Natural killer cell treated with Interleukin-12 subunit alpha and Interleukin-12 subunit beta and Interleukin-15 and Interleukin-18, amount 100 ng/mL, for 72 hours (primary cell): ENCODE measurements at regions not wholly inside any gene's neighbourhood (a gene's known extent, or its start where the extent isn't known, plus 50 kb on each side); places are given as distances from the start of the nearest gene placed in this dataset.

Source experiments
- ATAC-seq, 2 donors: fragments of 150-1000 bp; cut with Tn5 transposase in 1 of 2; sonication (Bioruptor Pico), chemical (Tn5 transposase) in 1 of 2; 2 replicates each; pipeline ENCODE4 v1.10.0; 2021
- DNase-seq: peaks from one replicate; pipeline ENCODE4 v3.0.0; 2022; ENCODE audit warnings: low spot score
- H3K27ac Mint-ChIP-seq, 2 donors: 1 replicate in 1 of 2; 2 replicates in 1 of 2; pipeline ENCODE4 v1.8.0; 2022; ENCODE audit warnings: mixed read lengths in 2 of 2, mild to moderate bottlenecking in 1 of 2, moderate library complexity in 1 of 2
- H3K27me3 Mint-ChIP-seq, 2 donors: 1 replicate in 1 of 2; 2 replicates in 1 of 2; pipeline ENCODE4 v1.8.0; 2022; ENCODE audit warnings: mixed read lengths in 2 of 2
- H3K36me3 Mint-ChIP-seq: one replicate; pipeline ENCODE4 v1.8.0; 2022; ENCODE audit warnings: mixed read lengths
- H3K4me1 Mint-ChIP-seq, 2 donors: 1 replicate in 1 of 2; 2 replicates in 1 of 2; pipeline ENCODE4 v1.8.0; 2022; ENCODE audit warnings: low read depth in 2 of 2, mixed read lengths in 2 of 2, mild to moderate bottlenecking in 1 of 2
- H3K4me3 Mint-ChIP-seq: one replicate; pipeline ENCODE4 v1.8.0; 2022; ENCODE audit warnings: mixed read lengths
- H3K9me3 Mint-ChIP-seq: 2 replicates; pipeline ENCODE4 v1.8.0; 2022; ENCODE audit warnings: mixed read lengths

DNA sequence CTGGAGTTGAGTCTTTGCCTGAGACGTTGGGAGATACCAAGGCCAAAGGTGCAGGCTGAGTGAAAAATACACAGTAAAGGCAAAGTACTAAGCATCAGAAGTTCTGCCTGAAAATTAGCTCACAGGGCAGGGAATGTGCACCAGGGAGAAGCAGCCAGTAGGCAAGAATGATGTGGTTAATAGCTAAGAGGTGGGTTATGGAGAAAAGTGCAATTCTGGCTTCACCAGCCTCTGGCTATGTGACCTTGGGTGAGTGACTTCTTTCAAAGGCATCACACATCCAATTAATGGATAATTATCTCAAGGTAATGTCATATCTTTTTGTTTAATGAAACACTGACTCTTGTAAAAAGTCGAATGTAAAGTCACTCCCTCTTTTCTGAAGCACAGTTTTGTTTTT is 230.7 kb upstream of the FGGY start:
- Mint-ChIP-seq H3K9me3 (no peaks in the 10 kb centered on the region), H3K36me3 (no peaks in the 10 kb centered on the region), H3K27me3 (peaks cover 0 to 3% of the 10 kb centered on the region in 2 donors), H3K4me3 (no peak overlapping the region), H3K27ac (peak overlapping the region in 1 of 2 donors; percentile 86), H3K4me1 (peaks cover 43 to 44% of the 10 kb centered on the region in 2 donors)
- DNase-seq = no peak
- no peak for ATAC-seq

DNA sequence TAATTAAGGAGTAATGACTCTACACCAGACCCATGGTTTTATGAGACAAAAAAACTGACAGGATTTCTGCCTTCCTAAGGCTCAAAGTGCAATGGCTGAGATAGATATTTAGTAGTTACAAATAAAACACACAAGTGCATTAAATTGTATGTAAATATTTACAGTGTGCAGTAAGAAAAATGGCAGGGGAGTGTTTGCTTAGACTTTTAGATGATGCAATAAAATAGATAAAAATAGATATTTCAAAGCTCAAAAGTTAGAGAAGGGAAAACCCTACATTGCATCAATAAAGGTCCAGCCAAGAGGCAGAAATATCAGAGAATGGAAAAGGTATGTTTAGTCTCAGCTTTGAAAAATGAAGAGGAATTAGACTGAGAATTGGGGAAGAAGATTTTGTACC is 226.3 kb upstream of the FGGY start:
- peaks cover 25 to 26% of the 10 kb centered on the region in 2 donors for H3K4me1 Mint-ChIP-seq
- no peak for DNase-seq
- no peak for ATAC-seq
- no peaks in the 10 kb centered on the region for H3K36me3 Mint-ChIP-seq
- H3K9me3 Mint-ChIP-seq = peaks cover 3% of the 10 kb centered on the region
- H3K27ac Mint-ChIP-seq = peak overlapping the region; percentile 11 to 49
- H3K27me3 Mint-ChIP-seq = peaks cover 0 to 1% of the 10 kb centered on the region in 2 donors
- H3K4me3 Mint-ChIP-seq = peak overlapping the region; percentile 41

DNA sequence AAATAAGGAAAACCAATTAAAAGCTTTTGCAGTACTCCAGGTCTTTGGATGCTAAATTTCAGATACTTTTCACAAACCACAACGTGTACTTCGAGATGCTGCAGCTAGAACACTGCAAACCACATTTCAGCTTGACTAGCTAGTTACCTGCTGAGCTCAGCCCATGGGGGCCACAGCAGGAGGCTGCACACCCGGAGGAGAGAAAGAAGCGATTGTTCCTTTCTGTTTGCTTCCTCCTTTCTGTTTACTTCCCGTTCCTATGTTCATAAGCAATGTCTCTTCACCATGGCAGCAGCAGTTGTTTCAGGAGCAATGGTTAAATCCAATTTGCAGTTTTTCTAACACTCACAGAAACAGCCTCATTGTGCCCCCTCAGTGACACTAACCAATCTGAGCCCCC is 225.6 kb upstream of the FGGY start:
- DNase-seq (no peak), ATAC-seq (no peak)
- no peaks in the 10 kb centered on the region for H3K36me3 Mint-ChIP-seq

DNA sequence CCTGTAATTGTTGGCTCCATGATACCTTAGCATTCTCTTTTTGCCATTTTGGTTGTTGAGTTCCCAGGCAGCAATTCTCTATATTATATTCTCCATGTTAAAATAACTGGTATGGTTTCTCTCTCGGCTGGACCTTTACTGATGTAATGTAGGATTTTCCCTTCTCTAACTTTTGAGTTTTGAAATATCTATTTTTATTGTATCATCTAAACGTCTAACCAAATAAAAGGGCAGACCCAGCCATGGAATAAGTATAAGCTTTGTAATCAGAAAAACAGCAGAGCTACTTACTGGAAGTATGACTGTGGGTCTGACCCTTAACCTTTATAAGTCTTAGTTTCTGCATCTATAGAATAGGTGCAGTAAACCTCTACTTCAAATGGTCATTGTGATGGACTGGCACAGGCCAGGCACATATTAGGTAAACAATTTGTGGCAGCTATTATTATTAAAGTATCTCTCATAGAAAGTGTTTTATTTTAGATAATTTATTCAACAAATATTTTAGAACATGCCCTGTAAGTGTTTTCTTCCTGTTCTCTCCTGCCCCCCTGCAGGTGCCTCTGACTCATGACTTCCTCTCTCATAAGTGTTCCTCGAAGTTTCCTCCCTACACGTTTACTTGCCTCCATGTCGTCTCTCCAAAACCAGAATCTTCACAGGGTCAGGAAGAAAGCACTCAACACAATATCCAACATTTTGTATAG is 224.9 kb upstream of the FGGY start:
- H3K36me3 Mint-ChIP-seq = no peaks in the 10 kb centered on the region
- peak overlapping the region; percentile 49 to 57 for H3K27ac Mint-ChIP-seq
- peaks cover 3% of the 10 kb centered on the region for H3K9me3 Mint-ChIP-seq
- no peaks in the 10 kb centered on the region for H3K27me3 Mint-ChIP-seq
- peak; percentile 32 to 53 for ATAC-seq
- no peak for DNase-seq
- H3K4me1 Mint-ChIP-seq = peaks cover 31% of the 10 kb centered on the region in 2 donors
- H3K4me3 Mint-ChIP-seq = peak overlapping the region; percentile 50

More for the DNA sequence above, 225.6 kb upstream of the FGGY start:
- Mint-ChIP-seq H3K4me3 (peak overlapping the region; percentile 41), H3K9me3 (peaks cover 3% of the 10 kb centered on the region), H3K27me3 (no peaks in the 10 kb centered on the region), H3K27ac (peak overlapping the region; percentile 49 to 57), H3K4me1 (peaks cover 25 to 26% of the 10 kb centered on the region in 2 donors)

DNA sequence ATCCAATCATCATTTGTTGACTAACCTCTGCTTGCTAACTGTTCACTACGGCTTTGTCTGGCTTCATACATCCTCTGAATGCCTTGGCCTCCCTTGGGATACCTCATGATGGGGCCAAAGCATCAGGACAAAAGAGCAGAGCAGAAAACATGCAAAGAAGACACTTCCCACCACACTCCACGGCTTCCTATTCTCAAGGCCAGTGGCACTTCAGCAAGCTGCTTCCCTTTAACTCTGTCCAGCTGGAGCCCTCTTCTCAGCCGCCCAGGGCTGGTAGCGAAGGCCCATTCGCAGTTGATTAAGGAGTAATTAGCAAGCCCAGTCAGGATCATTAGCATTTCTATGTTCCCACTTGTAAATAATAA is 224.3 kb upstream of the FGGY start:
- H3K9me3 Mint-ChIP-seq = peaks cover 3% of the 10 kb centered on the region
- no peaks in the 10 kb centered on the region for H3K36me3 Mint-ChIP-seq
- H3K27ac Mint-ChIP-seq = peak overlapping the region; percentile 49 to 57
- peaks cover 31% of the 10 kb centered on the region in 2 donors for H3K4me1 Mint-ChIP-seq
- H3K27me3 Mint-ChIP-seq = no peaks in the 10 kb centered on the region
- ATAC-seq = peak in 1 of 2 donors; percentile 6
- H3K4me3 Mint-ChIP-seq = peak overlapping the region; percentile 50
- DNase-seq = no peak

DNA sequence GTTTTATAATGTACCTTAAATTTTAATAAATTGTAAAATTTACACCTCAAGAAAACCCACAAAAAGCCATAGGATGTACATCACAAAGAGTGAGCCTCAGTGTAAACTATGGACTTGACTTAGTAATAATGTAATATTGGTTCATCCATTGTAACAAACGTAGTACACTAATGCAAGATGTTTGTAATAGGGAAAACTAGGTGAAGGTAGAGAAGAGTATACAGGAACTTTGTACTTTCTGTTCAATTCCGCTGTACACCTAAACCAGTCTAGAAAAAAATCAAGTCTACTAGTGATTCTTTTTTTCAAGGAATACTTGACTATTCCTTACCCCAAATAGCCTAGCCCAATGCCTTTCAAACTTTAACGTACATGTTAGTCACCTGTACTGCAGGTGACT is 222.3 kb upstream of the FGGY start:
- peaks cover 3% of the 10 kb centered on the region for H3K9me3 Mint-ChIP-seq
- no peak overlapping the region for H3K4me3 Mint-ChIP-seq
- H3K4me1 Mint-ChIP-seq = peaks cover 37 to 38% of the 10 kb centered on the region in 2 donors
- no peaks in the 10 kb centered on the region for H3K36me3 Mint-ChIP-seq
- H3K27ac Mint-ChIP-seq = no peak overlapping the region
- ATAC-seq (no peak), DNase-seq (no peak)
- no peaks in the 10 kb centered on the region for H3K27me3 Mint-ChIP-seq

DNA sequence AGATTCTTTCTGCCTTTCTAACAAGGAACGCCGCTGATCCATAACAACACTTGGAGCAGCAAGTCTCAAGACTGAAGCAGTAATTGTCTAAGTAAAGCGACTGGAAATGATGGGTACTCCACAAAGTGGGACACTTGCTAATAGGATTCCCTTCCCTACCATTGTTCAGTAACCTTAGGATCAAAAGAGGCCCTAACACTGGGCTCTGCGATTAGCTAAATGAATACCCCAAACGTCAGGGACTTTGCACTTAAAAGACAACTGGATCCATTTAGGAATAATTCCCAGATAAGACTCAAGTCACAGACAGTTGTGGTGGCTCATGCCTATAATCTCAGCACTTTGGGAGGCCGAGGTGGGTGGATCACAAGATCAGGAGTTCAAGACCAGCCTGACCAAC is 221.9 kb upstream of the FGGY start:
- no peak overlapping the region for H3K27ac Mint-ChIP-seq
- no peak overlapping the region for H3K4me3 Mint-ChIP-seq
- no peaks in the 10 kb centered on the region for H3K36me3 Mint-ChIP-seq
- DNase-seq = no peak
- no peak for ATAC-seq
- peaks cover 38 to 41% of the 10 kb centered on the region in 2 donors for H3K4me1 Mint-ChIP-seq
- peaks cover 3% of the 10 kb centered on the region for H3K9me3 Mint-ChIP-seq
- peaks cover 0 to 1% of the 10 kb centered on the region in 2 donors for H3K27me3 Mint-ChIP-seq

DNA sequence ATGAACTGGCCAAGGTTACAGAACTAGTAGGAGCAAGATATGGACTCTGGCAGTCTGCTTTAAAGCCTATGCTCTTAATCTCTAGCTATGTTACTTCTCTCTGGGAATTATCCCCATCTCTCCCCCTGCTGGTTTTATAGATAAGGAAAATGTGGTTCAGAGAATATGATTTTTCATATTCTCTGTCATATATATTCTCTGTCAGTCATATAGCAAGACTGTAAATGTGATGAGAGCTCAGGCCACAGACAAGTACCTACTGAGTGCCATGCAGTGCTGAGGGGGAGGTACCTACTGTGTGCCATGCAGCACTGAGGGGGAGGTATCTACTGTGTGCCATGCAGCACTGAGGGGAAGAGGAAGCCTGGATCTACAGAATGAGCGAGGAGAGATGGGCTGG is 220.3 kb upstream of the FGGY start:
- Mint-ChIP-seq H3K4me1 (peaks cover 31 to 34% of the 10 kb centered on the region in 2 donors), H3K36me3 (no peaks in the 10 kb centered on the region), H3K9me3 (peaks cover 3% of the 10 kb centered on the region), H3K27me3 (peaks cover 0 to 5% of the 10 kb centered on the region in 2 donors), H3K27ac (no peak overlapping the region), H3K4me3 (no peak overlapping the region)
- ATAC-seq (peak in 1 of 2 donors; percentile 40), DNase-seq (no peak)

DNA sequence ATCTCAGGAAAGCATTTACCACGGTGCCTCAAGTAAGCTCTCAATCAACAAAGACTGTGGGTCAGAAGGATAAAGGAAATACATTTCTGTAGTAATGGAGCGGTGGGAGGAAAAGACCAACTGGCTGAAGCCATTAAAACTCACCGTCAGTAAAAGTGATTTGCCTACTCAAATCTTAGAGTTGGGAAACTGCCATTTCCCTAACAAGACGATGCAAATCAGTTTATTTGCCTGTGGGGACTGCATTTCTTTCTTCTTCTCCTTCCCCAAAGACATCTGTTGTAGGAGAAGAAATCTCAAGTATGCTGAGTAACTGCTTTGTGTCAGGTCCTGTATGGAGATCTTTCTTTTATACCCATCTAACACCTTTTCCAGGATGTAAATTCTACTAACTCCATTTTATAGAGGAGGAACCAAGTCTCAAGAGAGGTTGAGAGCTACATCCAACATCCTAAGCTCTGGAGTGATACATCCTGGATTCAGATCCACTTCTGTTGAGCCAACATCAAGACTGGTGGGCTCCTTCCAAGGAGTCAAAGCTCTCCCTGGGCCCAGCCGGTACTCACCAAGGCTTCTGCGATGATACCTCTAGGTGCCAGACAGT is 219.3 kb upstream of the FGGY start:
- Mint-ChIP-seq H3K4me3 (no peak overlapping the region), H3K4me1 (peaks cover 25% of the 10 kb centered on the region in 2 donors), H3K27me3 (peaks cover 0 to 5% of the 10 kb centered on the region in 2 donors), H3K36me3 (no peaks in the 10 kb centered on the region), H3K9me3 (no peaks in the 10 kb centered on the region), H3K27ac (no peak overlapping the region)
- no peak for DNase-seq
- ATAC-seq = no peak

DNA sequence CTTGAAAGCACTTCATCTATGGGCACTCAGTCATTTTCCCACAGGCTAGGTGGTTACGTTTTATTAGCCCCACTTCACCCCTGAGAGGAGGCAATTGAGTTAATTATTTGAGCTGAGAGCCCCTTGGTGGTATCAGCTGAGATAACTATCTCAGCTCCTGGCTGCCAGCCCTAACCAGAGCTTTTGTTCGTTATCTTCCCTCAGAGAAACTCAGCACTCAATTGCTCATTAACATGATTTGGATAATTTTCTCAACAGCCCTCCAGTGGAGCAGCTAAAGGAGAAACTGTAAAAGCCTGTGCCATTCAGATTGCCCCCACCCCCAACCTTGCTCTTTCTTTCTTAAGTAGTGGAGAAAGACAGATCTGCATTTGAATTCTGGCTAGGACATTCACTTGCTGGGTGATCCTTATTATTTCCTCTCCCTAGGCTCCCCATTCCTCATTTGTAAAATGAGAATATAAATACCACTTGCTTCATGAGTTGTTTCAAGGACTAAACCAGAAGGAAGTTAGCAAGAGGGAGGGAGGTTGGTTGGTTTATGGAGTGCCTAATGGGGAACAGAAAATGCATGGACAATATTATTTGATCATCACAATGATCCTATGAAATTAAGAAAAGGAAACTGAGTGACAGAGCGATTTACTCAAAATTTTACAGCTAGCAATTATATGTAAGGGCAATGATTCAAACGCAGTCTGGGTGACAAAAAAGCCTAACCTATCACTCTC is 218.7 kb upstream of the FGGY start:
- H3K9me3 Mint-ChIP-seq = no peaks in the 10 kb centered on the region
- peaks cover 0 to 5% of the 10 kb centered on the region in 2 donors for H3K27me3 Mint-ChIP-seq
- DNase-seq (no peak), ATAC-seq (no peak)
- H3K27ac Mint-ChIP-seq = no peak overlapping the region
- no peaks in the 10 kb centered on the region for H3K36me3 Mint-ChIP-seq
- no peak overlapping the region for H3K4me3 Mint-ChIP-seq
- H3K4me1 Mint-ChIP-seq = peaks cover 22 to 24% of the 10 kb centered on the region in 2 donors

DNA sequence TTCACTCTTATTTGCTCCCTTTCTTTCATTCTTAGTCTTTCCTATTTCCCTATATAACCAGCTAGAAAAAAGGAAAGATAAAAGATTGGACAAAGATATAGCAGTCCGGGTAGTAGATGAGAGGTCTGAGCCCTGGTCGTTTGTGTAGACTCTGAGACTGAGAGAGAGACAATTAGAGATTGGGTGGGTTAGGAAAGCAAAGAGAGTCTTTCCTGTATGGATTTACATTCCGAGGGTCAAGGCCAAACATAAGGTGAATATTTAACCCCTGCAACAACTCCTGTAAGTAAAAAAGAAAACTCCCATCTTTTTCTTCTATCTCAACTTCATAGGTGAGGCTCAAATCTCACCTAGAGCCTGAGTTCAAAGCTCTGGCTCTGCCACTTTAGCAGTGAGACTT is 218.0 kb upstream of the FGGY start:
- DNase-seq (no peak), ATAC-seq (no peak)
- no peaks in the 10 kb centered on the region for H3K36me3 Mint-ChIP-seq
- peaks cover 0 to 5% of the 10 kb centered on the region in 2 donors for H3K27me3 Mint-ChIP-seq
- H3K4me3 Mint-ChIP-seq = no peak overlapping the region
- peak overlapping the region in 1 of 2 donors; percentile 38 for H3K27ac Mint-ChIP-seq
- H3K4me1 Mint-ChIP-seq = peaks cover 22 to 24% of the 10 kb centered on the region in 2 donors
- H3K9me3 Mint-ChIP-seq = no peaks in the 10 kb centered on the region

DNA sequence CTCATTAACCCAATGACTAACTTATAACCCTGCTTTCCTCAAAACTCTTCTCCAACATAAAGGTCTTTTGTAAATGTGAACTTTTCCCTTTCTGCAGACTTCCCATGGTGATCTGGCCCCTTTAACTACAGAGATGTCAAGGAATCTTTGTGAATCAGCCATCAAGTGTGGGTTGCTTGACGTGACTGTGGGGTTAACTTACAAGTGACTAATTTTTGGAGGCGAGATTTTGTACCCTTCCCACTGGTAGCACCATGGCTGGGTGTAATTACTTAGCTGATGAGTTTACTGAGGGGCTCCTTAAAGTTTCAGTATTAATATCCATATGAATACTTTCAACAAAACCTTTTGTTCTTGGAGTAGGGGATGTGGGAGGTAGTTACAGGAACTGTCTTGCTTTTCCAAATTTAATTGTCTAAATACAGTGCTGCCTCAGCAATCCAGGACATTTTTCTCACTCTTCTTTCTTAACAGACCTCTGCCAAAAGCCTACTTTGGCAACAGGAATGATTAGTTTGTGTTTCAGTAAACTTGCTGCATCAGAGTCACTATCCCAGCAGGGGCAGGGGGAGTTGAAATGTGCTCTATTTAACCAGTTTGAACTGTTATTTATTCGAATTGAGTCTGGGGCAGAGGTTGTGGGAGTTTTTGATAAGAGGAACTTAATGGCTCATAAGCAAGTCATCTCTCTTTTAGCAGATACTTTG is 217.3 kb upstream of the FGGY start:
- Mint-ChIP-seq H3K9me3 (no peaks in the 10 kb centered on the region), H3K27me3 (peaks cover 0 to 5% of the 10 kb centered on the region in 2 donors), H3K36me3 (no peaks in the 10 kb centered on the region), H3K4me1 (peaks cover 29 to 31% of the 10 kb centered on the region in 2 donors), H3K27ac (peak overlapping the region; percentile 2 to 38), H3K4me3 (no peak overlapping the region)
- ATAC-seq (no peak), DNase-seq (no peak)

DNA sequence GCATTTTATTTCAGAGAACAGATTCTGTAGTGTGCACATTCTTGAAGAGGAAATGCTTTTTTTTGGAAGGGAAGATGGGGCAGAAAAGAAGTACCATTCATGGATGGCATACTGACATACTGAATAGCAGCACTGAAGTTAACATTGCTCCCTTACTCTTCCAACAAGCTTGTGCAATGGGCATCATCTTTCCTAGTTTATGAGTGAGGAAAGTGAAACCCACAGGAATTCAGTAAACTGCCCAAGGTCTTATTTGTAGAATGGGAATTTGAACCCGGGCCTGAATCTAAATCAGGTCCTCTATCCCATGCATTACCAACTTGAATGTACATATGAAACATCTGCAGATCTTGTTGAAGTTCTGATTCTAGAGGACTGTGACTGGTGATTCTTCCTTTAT is 215.7 kb upstream of the FGGY start:
- DNase-seq (no peak), ATAC-seq (no peak)
- H3K36me3 Mint-ChIP-seq = no peaks in the 10 kb centered on the region
- H3K9me3 Mint-ChIP-seq = no peaks in the 10 kb centered on the region
- H3K27ac Mint-ChIP-seq = peak overlapping the region in 1 of 2 donors; percentile 56
- H3K27me3 Mint-ChIP-seq = peaks cover 0 to 5% of the 10 kb centered on the region in 2 donors
- H3K4me1 Mint-ChIP-seq = peaks cover 32 to 33% of the 10 kb centered on the region in 2 donors
- H3K4me3 Mint-ChIP-seq = no peak overlapping the region
